ENCODE measurements at regions not wholly inside any gene's neighbourhood (a gene's known extent, or its start where the extent isn't known, plus 50 kb on each side); places are given as distances from the start of the nearest gene placed in this dataset.

- TF ChIP-seq CTCF (conservative IDR thresholded peaks at IDR 0.05; ENCODE audit: low read depth, low read length): no peak
- no peak for TF ChIP-seq EZH2 (IDR thresholded peaks at IDR 0.05; ENCODE audit: borderline replicate concordance, low read depth, low read length, poor library complexity, severe bottlenecking)
Measured at GRCh38 chr3:174342941-174343501, 516.1 kb upstream of the NAALADL2 start.

Measured in A673 (cell line).